Spinal cord (tissue), 9 donors: ENCODE measurements at regions not wholly inside any gene's neighbourhood (a gene's known extent, or its start where the extent isn't known, plus 50 kb on each side); places are given as distances from the start of the nearest gene placed in this dataset.

Source experiments
- DNase-seq, 6 donors: peaks; one replicate each; pipeline versions ENCODE4 v3.0.0 to v3.0.0-alpha.2; 2013 to 2015; ENCODE audit warnings: low spot score in 6 of 6, low read depth in 4 of 6
- H3K27ac ChIP-seq: one replicate; pipeline ENCODE4 v1.5.1; 2013; ENCODE audit warnings: low read depth, low read length, control low read depth
- H3K27me3 ChIP-seq: one replicate; pipeline ENCODE4 v1.6.1; 2013; ENCODE audit warnings: low read length; ENCODE audit not compliant: control insufficient read depth, insufficient read depth
- H3K36me3 ChIP-seq: one replicate; pipeline ENCODE4 v1.6.1; 2013; ENCODE audit warnings: low read length; ENCODE audit not compliant: control insufficient read depth, insufficient read depth
- H3K4me1 ChIP-seq: one replicate; pipeline ENCODE4 v1.6.1; 2013; ENCODE audit warnings: low read length; ENCODE audit not compliant: control insufficient read depth, insufficient read depth
- H3K4me3 ChIP-seq: one replicate; pipeline ENCODE4 v1.5.1; 2013; ENCODE audit warnings: low read depth, low read length, control low read depth
- H3K9me3 ChIP-seq: one replicate; pipeline ENCODE4 v1.6.1; 2013; ENCODE audit warnings: low read length; ENCODE audit not compliant: control insufficient read depth, insufficient read depth
- WGBS: methylation state at CpG from one replicate; pipeline ENCODE4 v1.1.5; 2013; ENCODE audit warnings: missing lambda C conversion rate; ENCODE audit not compliant: insufficient coverage; 5-methylcytosine and 5-hydroxymethylcytosine counted together
- donor health status: healthy.

DNA sequence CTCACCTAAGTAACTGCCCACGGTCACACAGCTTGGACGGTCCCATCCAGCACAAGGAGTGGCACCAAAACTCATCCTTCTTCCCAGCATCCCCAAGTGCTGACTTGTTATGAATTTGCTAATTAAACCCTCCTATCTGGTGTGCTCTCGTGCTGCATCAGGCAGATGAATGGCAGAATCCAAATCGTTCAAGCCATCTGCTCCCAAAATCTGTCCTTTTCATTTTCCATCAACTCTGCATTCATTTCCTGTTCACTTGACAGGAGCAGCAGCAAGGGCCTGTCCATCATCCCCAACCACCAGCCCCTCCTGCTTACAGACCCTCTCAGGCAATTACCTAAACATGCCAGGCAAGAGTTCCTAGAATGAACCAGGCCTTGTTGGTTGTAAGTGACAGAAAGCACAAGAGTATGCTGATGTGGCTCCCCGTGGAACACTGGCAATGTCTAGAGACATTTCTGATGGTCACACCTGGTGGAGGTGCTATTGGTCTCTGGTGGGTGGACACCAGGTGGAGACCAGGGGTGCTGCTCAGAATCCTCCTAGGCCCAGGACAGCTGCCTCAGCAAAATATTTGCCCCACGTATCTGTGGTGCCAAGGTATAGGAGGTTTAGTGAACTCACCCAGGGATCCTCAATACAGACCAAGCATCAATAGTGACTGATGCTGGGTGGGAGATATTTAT is 832.5 kb downstream of the TBC1D22A start:
- WGBS, result 97% methylated on average over 5 of the region's 6 CpGs
- H3K9me3 ChIP-seq, result no peaks in the 10 kb centered on the region
- peaks cover 5% of the 10 kb centered on the region for H3K4me1 ChIP-seq
- no peaks in the 10 kb centered on the region for H3K27me3 ChIP-seq
- H3K4me3 ChIP-seq, result no peak overlapping the region
- DNase-seq, result peak in 1 of 6 donors; percentile 93
- H3K27ac ChIP-seq, result no peak overlapping the region
- no peaks in the 10 kb centered on the region for H3K36me3 ChIP-seq

- no peak overlapping the region for H3K27ac ChIP-seq
- H3K36me3 ChIP-seq, result no peaks in the 10 kb centered on the region
- H3K4me3 ChIP-seq, result no peak overlapping the region
- 85% methylated on average over 15 of the region's 15 CpGs for WGBS
- no peaks in the 10 kb centered on the region for H3K4me1 ChIP-seq
- no peaks in the 10 kb centered on the region for H3K27me3 ChIP-seq
- no peaks in the 10 kb centered on the region for H3K9me3 ChIP-seq
- DNase-seq, result no peak
Measured at GRCh38 chr22:47593911-47594311, 831.5 kb downstream of the TBC1D22A start.

GRCh38 chr22:47593291-47593690 is 830.8 kb downstream of the TBC1D22A start:
- no peak for DNase-seq
- no peak overlapping the region for H3K27ac ChIP-seq
- no peaks in the 10 kb centered on the region for H3K36me3 ChIP-seq
- no peaks in the 10 kb centered on the region for H3K4me1 ChIP-seq
- H3K9me3 ChIP-seq, result no peaks in the 10 kb centered on the region
- no peak overlapping the region for H3K4me3 ChIP-seq
- no peaks in the 10 kb centered on the region for H3K27me3 ChIP-seq
- 96% methylated on average over 11 of the region's 13 CpGs for WGBS

- Histone ChIP-seq H3K4me3 (no peak overlapping the region), H3K9me3 (no peaks in the 10 kb centered on the region), H3K4me1 (no peaks in the 10 kb centered on the region), H3K36me3 (no peaks in the 10 kb centered on the region), H3K27me3 (no peaks in the 10 kb centered on the region), H3K27ac (no peak overlapping the region)
- DNase-seq, result no peak
- 88% methylated on average over 8 of the region's 9 CpGs for WGBS
Measured at GRCh38 chr22:47592791-47593190, 830.3 kb downstream of the TBC1D22A start.

DNA sequence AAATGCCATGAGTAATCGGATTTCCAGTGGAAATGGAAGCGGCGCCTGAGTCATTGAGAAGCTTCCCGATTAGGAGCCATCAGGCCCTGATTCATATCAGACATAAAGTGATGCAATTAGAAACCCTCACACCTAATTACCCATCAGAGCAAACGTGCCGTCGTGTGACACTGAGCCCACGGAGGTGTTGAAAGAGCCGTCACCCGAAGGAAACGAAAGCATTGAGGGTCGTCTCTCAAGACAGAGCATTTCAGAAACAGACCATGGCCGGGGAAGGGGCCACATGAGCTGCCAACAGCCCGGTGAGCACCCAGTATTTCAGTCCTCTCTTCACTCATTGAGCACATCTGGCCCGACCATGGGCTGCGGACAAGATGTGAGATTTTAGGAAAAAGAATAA is 829.3 kb downstream of the TBC1D22A start:
- no peak for DNase-seq
- WGBS, result 81% methylated on average over 14 of the region's 16 CpGs
- Histone ChIP-seq H3K4me1 (no peaks in the 10 kb centered on the region), H3K4me3 (no peak overlapping the region), H3K27ac (no peak overlapping the region), H3K36me3 (no peaks in the 10 kb centered on the region), H3K27me3 (no peaks in the 10 kb centered on the region), H3K9me3 (no peaks in the 10 kb centered on the region)

DNA sequence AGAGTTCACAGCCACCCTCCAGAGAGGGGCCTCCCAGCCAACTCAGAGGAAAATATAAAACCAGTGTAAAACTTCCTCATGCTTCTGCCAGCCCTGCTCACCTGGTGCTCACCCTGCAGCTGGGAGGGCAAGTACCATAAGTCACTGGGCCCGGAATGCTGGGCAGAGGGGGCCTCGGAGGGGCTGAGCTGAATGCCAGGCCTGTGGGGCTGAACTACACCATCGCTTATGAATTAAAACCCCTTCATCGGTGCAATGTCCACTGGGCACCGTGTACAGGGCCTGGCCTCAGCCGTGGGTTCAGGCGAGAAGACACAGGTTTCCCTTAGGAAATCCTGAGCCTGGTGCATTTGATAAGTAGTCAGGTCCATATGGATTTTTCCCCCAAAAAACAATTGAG is 828.6 kb downstream of the TBC1D22A start:
- whole genome bisulfite sequencing, result 93% methylated on average over 7 of the region's 7 CpGs
- Histone ChIP-seq H3K9me3 (no peaks in the 10 kb centered on the region), H3K36me3 (no peaks in the 10 kb centered on the region), H3K4me1 (no peaks in the 10 kb centered on the region), H3K27ac (no peak overlapping the region), H3K4me3 (no peak overlapping the region), H3K27me3 (no peaks in the 10 kb centered on the region)
- DNase-seq, result no peak

DNA sequence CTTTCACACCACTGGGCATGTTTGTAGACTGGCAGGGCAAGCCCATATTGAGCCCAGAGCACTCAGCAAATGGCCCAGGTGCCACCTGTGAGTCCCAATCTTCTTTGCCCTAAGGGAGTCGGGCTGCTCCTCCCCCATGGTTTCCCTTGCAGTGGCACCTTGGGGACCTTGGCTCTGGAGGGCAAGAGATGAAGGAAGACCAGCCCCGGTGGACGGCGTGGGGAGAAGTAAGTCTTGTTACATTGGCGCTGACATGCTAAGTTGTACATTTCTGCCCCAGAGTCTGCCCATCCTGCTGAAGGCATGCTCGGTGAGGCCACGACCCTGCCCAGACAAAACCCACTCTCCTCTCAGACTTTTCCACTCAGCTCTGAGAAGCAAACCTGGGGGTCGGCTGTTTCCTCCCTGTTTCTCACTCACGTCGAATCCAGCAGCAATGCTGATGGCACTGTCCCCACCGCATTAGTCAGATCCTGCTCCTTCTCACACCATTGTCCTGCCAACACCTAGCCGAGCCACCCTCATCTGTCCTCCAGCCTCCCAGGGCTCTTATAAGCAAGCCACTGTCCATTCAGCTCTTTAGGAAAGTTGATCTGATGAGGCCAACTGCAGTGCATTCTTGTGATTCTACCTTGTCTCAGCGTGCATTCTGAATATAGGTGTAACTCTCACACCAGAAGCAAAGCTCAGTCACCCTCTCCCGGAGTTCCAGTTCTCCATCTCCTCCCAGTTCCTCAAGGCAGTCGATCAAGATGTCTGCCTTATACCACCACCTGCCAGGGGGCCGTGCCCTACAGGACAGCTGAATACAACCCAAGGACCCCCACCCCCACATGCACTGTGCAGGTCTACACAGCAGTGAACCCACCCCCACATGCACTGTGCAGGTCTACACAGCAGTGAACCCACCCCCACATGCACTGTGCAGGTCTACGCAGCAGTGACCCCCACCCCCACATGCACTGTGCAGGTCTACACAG is 827.1 kb downstream of the TBC1D22A start:
- Histone ChIP-seq H3K9me3 (no peaks in the 10 kb centered on the region), H3K4me3 (no peak overlapping the region), H3K27ac (no peak overlapping the region), H3K36me3 (no peaks in the 10 kb centered on the region), H3K27me3 (no peaks in the 10 kb centered on the region), H3K4me1 (no peaks in the 10 kb centered on the region)
- 90% methylated on average over 12 of the region's 17 CpGs for WGBS
- no peak for DNase-seq

- 90% methylated on average over 6 of the region's 7 CpGs for WGBS
- DNase-seq, result no peak
- H3K27me3 ChIP-seq, result no peaks in the 10 kb centered on the region
- H3K36me3 ChIP-seq, result no peaks in the 10 kb centered on the region
- H3K27ac ChIP-seq, result no peak overlapping the region
- H3K4me3 ChIP-seq, result no peak overlapping the region
- H3K4me1 ChIP-seq, result no peaks in the 10 kb centered on the region
- H3K9me3 ChIP-seq, result peaks cover 2% of the 10 kb centered on the region
Measured at GRCh38 chr22:47588578-47588960, 826.1 kb downstream of the TBC1D22A start.

GRCh38 chr22:47587861-47588577 is 825.6 kb downstream of the TBC1D22A start:
- Histone ChIP-seq H3K4me3 (no peak overlapping the region), H3K27me3 (no peaks in the 10 kb centered on the region), H3K9me3 (peaks cover 2% of the 10 kb centered on the region), H3K36me3 (no peaks in the 10 kb centered on the region), H3K4me1 (no peaks in the 10 kb centered on the region), H3K27ac (no peak overlapping the region)
- WGBS, result 91% methylated on average over 8 of the region's 9 CpGs
- no peak for DNase-seq
